Hepatocyte (in vitro differentiated cells): ENCODE measurements at regions not wholly inside any gene's neighbourhood (a gene's known extent, or its start where the extent isn't known, plus 50 kb on each side); places are given as distances from the start of the nearest gene placed in this dataset.
A peak's percentile ranks its signal among the peaks of the same experiment; 100 is the strongest.

Experiments used
- DNase-seq: peaks from one replicate; pipeline ENCODE4 v3.0.0-alpha.2; 2016; ENCODE audit warnings: low spot score
- H2AFZ ChIP-seq: fragments of 200-600 bp; sonication (generic); 2 replicates; pipeline ENCODE4 v1.6.0; 2016; ENCODE audit warnings: antibody characterized with exemption, mild to moderate bottlenecking
- H3K27ac ChIP-seq: fragments of 200-600 bp; sonication (generic); 2 replicates; pipeline ENCODE4 v1.5.1; 2016; ENCODE audit warnings: mild to moderate bottlenecking
- H3K27me3 ChIP-seq: fragments of 200-600 bp; sonication (generic); 2 replicates; pipeline ENCODE4 v1.6.1; 2016
- H3K36me3 ChIP-seq: fragments of 200-600 bp; sonication (generic); replicated peaks from 2 replicates; pipeline ENCODE4 v1.5.1; 2016; ENCODE audit warnings: low read depth; ENCODE audit not compliant: insufficient read depth
- H3K4me1 ChIP-seq: fragments of 200-600 bp; sonication (generic); 2 replicates; pipeline ENCODE4 v1.5.1; 2016; ENCODE audit warnings: mild to moderate bottlenecking, moderate library complexity; ENCODE audit not compliant: insufficient read depth
- H3K4me2 ChIP-seq: fragments of 200-600 bp; sonication (generic); 2 replicates; pipeline ENCODE4 v1.6.0; 2016
- H3K4me3 ChIP-seq: fragments of 200-600 bp; sonication (generic); 2 replicates; pipeline ENCODE4 v1.5.1; 2016; ENCODE audit warnings: mild to moderate bottlenecking
- H3K79me2 ChIP-seq: fragments of 200-600 bp; sonication (generic); 2 replicates; pipeline ENCODE4 v1.6.0; 2017; ENCODE audit warnings: mild to moderate bottlenecking
- H3K9me2 ChIP-seq: fragments of 200-600 bp; sonication (generic); replicated peaks from 2 replicates; pipeline ENCODE4 v1.6.0; 2017; ENCODE audit warnings: mild to moderate bottlenecking; ENCODE audit not compliant: insufficient read depth
- H3K9me3 ChIP-seq: fragments of 200-600 bp; sonication (generic); 2 replicates; pipeline ENCODE4 v1.5.1; 2016; ENCODE audit warnings: low read depth, mild to moderate bottlenecking
- H4K20me1 ChIP-seq: fragments of 200-600 bp; sonication (generic); 2 replicates; pipeline ENCODE4 v1.6.0; 2016; ENCODE audit warnings: mild to moderate bottlenecking; ENCODE audit not compliant: insufficient read depth, poor library complexity, severe bottlenecking
- EZH2 ChIP-seq: fragments of 200-600 bp; sonication (generic); IDR thresholded peaks from 2 replicates; pipeline ENCODE4 v1.6.1; 2016; ENCODE audit warnings: antibody characterized with exemption, mild to moderate bottlenecking, borderline replicate concordance
- EZH2phosphoT487 ChIP-seq: fragments of 200-600 bp; sonication (generic); IDR thresholded peaks from one replicate; pipeline ENCODE4 v1.6.1; 2018; ENCODE audit warnings: antibody characterized with exemption, mild to moderate bottlenecking, low read depth, moderate library complexity; ENCODE audit not compliant: unreplicated experiment, severe bottlenecking
- WGBS: methylation state at CpG from one replicate; pipeline ENCODE4 v1.1.6; 2016; ENCODE audit warnings: low lambda C conversion rate; ENCODE audit errors: missing lambda C conversion rate; 5-methylcytosine and 5-hydroxymethylcytosine counted together
- TF ChIP-seq, protein P1 (sequence below): fragments of 200-600 bp; sonication (generic); IDR thresholded peaks from 2 replicates; pipeline ENCODE4 v1.5.1; 2016; ENCODE audit warnings: antibody characterized with exemption, mild to moderate bottlenecking; ENCODE audit not compliant: poor library complexity

DNA sequence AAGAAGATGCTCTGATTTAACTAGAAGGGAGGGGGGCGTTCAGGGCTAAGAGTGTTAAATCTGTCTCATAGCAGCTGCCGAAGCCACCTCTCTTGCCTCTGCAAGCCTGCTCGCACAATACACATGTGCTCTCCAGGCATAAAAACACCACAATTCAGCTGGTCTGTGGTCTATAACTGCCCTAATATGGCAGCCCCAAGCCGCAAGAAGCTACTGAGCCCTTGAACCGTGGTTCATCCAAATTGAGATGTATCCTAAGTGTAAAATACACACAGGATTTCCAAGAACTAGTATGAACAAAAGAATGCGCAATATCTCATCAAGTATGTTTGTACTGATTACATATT lies 70.8 kb upstream of the FGFR2 start:
- WGBS = 54% methylated on average over 5 of the region's 6 CpGs
- TF ChIP-seq, protein P1, sequence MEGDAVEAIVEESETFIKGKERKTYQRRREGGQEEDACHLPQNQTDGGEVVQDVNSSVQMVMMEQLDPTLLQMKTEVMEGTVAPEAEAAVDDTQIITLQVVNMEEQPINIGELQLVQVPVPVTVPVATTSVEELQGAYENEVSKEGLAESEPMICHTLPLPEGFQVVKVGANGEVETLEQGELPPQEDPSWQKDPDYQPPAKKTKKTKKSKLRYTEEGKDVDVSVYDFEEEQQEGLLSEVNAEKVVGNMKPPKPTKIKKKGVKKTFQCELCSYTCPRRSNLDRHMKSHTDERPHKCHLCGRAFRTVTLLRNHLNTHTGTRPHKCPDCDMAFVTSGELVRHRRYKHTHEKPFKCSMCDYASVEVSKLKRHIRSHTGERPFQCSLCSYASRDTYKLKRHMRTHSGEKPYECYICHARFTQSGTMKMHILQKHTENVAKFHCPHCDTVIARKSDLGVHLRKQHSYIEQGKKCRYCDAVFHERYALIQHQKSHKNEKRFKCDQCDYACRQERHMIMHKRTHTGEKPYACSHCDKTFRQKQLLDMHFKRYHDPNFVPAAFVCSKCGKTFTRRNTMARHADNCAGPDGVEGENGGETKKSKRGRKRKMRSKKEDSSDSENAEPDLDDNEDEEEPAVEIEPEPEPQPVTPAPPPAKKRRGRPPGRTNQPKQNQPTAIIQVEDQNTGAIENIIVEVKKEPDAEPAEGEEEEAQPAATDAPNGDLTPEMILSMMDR = no peak
- TF ChIP-seq EZH2phosphoT487 = no peak
- TF ChIP-seq EZH2 = no peak

DNA sequence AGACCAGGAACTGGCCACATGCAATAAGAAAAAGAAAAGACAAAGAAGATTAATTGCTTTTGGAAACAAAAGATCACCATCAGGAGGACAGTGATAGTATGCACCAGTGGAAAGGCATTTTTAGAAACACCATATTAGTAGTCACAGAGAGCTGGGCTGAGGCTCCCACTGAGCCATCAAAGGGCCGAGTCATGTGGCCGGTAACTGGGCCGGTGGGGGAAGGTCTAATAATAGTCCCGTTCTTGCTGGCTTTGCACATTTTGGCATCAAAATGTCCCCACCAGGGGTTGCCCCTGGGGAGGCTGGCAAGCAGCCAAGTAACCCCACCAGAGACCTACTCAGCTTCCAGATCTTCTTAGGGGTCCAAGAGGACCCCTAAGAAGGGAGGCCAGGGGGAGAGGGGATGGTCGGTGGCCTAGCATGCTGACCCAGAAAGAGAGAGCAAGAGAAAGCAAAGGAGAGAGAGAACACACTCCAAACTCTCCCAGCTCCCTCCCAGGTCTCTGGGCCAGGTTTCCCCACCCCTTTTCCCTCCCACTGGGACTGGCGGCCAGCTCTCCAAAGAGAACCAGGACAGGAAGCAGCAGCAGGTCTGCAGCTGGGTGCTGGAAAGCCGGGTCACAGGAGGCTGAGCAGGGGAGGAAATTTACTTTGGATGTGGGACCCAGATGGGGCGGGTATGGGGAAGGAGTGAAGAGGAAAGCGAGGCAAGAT lies 70.2 kb upstream of the FGFR2 start:
- no peaks in the 10 kb centered on the region for H3K9me3 ChIP-seq
- H3K4me3 ChIP-seq = no peak overlapping the region
- no peak overlapping the region for H3K4me2 ChIP-seq
- peak overlapping the region; percentile 42 for H2AFZ ChIP-seq
- H3K79me2 ChIP-seq = no peaks in the 10 kb centered on the region
- 31% methylated on average over 9 of the region's 9 CpGs for WGBS
- H3K4me1 ChIP-seq = peaks cover 7% of the 10 kb centered on the region
- DNase-seq = peak; percentile 32
- no peaks in the 10 kb centered on the region for H3K9me2 ChIP-seq
- H3K36me3 ChIP-seq = no peaks in the 10 kb centered on the region
- no peaks in the 10 kb centered on the region for H4K20me1 ChIP-seq
- H3K27me3 ChIP-seq = no peaks in the 10 kb centered on the region
- TF ChIP-seq EZH2 (no peak), EZH2phosphoT487 (no peak)
- TF ChIP-seq, protein P1 = no peak
- H3K27ac ChIP-seq = peak overlapping the region; percentile 40

More for the DNA sequence above, 70.8 kb upstream of the FGFR2 start:
- Histone ChIP-seq H3K9me3 (no peaks in the 10 kb centered on the region), H3K4me2 (no peak overlapping the region), H3K4me3 (no peak overlapping the region), H3K4me1 (peaks cover 7% of the 10 kb centered on the region), H3K27me3 (no peaks in the 10 kb centered on the region), H3K79me2 (no peaks in the 10 kb centered on the region), H4K20me1 (no peaks in the 10 kb centered on the region), H3K9me2 (no peaks in the 10 kb centered on the region), H3K36me3 (no peaks in the 10 kb centered on the region), H3K27ac (no peak overlapping the region), H2AFZ (peak overlapping the region; percentile 42)
- DNase-seq = no peak

DNA sequence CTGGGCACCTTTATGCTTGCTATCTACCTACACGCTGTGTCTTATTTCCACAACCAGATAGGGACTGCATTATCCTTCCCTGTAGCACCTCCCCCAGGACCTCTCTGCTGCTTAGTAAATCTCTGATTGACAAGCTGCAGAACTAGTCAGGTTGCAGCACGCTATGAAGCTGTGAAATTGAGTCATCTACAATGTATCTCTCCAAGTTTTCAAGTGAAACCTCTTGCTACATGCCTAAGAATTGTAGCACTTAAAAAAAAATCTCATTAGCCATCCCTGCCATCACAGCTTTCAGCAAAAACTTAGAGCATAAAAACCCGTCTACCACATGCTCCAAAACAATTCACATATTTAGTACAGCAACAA lies 69.7 kb upstream of the FGFR2 start:
- no peaks in the 10 kb centered on the region for H3K36me3 ChIP-seq
- no peaks in the 10 kb centered on the region for H3K9me2 ChIP-seq
- no peaks in the 10 kb centered on the region for H3K9me3 ChIP-seq
- no peaks in the 10 kb centered on the region for H3K27me3 ChIP-seq
- 70% methylated on average over 3 of the region's 3 CpGs for WGBS
- no peak overlapping the region for H3K27ac ChIP-seq
- H3K79me2 ChIP-seq = no peaks in the 10 kb centered on the region
- no peak overlapping the region for H3K4me3 ChIP-seq
- TF ChIP-seq EZH2 (no peak), EZH2phosphoT487 (no peak)
- TF ChIP-seq, protein P1 = no peak
- no peak overlapping the region for H2AFZ ChIP-seq
- H4K20me1 ChIP-seq = no peaks in the 10 kb centered on the region
- H3K4me1 ChIP-seq = peaks cover 7% of the 10 kb centered on the region
- H3K4me2 ChIP-seq = no peak overlapping the region
- DNase-seq = no peak
